BJ (cell line): ENCODE measurements at regions not wholly inside any gene's neighbourhood (a gene's known extent, or its start where the extent isn't known, plus 50 kb on each side); places are given as distances from the start of the nearest gene placed in this dataset.

Experiments used
- CTCF ChIA-PET: fragments of 350-600 bp; formaldehyde crosslinking; extraction: SDS; loops from one replicate; lab custom pipeline; 2021; ENCODE audit warnings: antibody characterized with exemption, inconsistent platforms; lab: Yijun Ruan, JAX
- POLR2A ChIA-PET: fragments of 300-600 bp; sonication (Branson Sonifier 250); formaldehyde crosslinking; extraction: SDS; loops from one replicate; lab custom pipeline; 2021; ENCODE audit warnings: antibody characterized with exemption; lab: Charles Lee
- DNase-seq: peaks from one replicate; pipeline ENCODE4 v3.0.0-alpha.2; 2011; ENCODE audit warnings: low read depth
- H3K27me3 ChIP-seq: 2 replicates; pipeline ENCODE4 v1.6.0; 2011; ENCODE audit warnings: low read length; ENCODE audit not compliant: control insufficient read depth, insufficient read depth
- H3K36me3 ChIP-seq: 2 replicates; pipeline ENCODE4 v1.5.1; 2011; ENCODE audit warnings: low read length; ENCODE audit not compliant: control insufficient read depth, insufficient read depth
- H3K4me3 ChIP-seq: 2 replicates; pipeline ENCODE4 v1.5.1; 2011; ENCODE audit warnings: low read depth, mild to moderate bottlenecking, control low read depth, low read length
- TF ChIP-seq, protein P1 (sequence below): IDR thresholded peaks from 2 replicates; pipeline ENCODE4 v1.5.1; 2011; ENCODE audit warnings: low read depth, mild to moderate bottlenecking, control low read depth, inconsistent platforms, low read length, moderate library complexity; ENCODE audit not compliant: insufficient read depth

- DNase-seq, result no peak
- H3K27me3 ChIP-seq, result no peaks in the 10 kb centered on the region
- ChIA-PET CTCF (interaction anchor here (0.7 to 2.3 kb wide), 5 partner anchors 10 to 198 kb away, joined by 4 to 5 read pairs (median 5); no protein-coding TSS in a partner anchor), POLR2A (no interaction called here)
- TF ChIP-seq, protein P1, sequence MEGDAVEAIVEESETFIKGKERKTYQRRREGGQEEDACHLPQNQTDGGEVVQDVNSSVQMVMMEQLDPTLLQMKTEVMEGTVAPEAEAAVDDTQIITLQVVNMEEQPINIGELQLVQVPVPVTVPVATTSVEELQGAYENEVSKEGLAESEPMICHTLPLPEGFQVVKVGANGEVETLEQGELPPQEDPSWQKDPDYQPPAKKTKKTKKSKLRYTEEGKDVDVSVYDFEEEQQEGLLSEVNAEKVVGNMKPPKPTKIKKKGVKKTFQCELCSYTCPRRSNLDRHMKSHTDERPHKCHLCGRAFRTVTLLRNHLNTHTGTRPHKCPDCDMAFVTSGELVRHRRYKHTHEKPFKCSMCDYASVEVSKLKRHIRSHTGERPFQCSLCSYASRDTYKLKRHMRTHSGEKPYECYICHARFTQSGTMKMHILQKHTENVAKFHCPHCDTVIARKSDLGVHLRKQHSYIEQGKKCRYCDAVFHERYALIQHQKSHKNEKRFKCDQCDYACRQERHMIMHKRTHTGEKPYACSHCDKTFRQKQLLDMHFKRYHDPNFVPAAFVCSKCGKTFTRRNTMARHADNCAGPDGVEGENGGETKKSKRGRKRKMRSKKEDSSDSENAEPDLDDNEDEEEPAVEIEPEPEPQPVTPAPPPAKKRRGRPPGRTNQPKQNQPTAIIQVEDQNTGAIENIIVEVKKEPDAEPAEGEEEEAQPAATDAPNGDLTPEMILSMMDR, result no peak
- H3K4me3 ChIP-seq, result no peak overlapping the region
- H3K36me3 ChIP-seq, result no peaks in the 10 kb centered on the region
Measured at GRCh38 chr20:53880108-53880641, 190.2 kb downstream of the BCAS1 start.

DNA sequence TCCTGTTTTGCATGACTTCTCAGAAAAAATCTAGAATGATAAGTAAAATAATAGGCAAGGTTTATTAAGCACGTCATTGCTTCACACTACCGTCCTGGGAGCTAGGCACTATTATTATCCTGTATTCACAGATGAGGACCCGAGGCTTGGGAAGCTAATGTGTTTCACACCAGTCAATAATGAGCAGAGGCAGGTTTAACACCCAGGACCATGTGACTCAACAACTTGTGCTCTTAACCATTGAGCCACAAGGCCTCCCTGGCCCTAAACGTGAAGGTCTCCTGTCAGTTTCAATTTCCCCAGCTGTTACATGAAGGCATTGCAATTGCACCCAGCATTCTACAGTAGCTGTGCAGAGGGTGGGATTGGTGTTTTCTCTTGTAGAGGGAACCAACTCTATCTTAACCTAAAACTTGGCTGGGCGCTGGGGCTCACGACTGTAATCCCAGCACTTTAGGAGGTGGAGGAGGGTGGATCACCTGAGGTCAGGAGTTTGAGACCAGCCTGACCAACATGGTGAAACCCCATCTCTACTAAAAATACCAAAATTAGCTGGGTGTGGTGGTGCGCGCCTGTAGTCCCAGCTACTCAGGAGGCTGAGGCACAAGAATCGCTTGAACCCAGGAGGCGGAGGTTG, 191.2 kb downstream of the BCAS1 start:
- no peak for DNase-seq
- Histone ChIP-seq H3K36me3 (no peaks in the 10 kb centered on the region), H3K4me3 (no peak overlapping the region), H3K27me3 (no peaks in the 10 kb centered on the region)
- TF ChIP-seq, protein P1, result no peak
- ChIA-PET CTCF (interaction anchor here (1.0 to 2.3 kb wide), 5 partner anchors 9 to 301 kb away, joined by 3 to 5 read pairs (median 4); no protein-coding TSS in a partner anchor), POLR2A (no interaction called here)

DNA sequence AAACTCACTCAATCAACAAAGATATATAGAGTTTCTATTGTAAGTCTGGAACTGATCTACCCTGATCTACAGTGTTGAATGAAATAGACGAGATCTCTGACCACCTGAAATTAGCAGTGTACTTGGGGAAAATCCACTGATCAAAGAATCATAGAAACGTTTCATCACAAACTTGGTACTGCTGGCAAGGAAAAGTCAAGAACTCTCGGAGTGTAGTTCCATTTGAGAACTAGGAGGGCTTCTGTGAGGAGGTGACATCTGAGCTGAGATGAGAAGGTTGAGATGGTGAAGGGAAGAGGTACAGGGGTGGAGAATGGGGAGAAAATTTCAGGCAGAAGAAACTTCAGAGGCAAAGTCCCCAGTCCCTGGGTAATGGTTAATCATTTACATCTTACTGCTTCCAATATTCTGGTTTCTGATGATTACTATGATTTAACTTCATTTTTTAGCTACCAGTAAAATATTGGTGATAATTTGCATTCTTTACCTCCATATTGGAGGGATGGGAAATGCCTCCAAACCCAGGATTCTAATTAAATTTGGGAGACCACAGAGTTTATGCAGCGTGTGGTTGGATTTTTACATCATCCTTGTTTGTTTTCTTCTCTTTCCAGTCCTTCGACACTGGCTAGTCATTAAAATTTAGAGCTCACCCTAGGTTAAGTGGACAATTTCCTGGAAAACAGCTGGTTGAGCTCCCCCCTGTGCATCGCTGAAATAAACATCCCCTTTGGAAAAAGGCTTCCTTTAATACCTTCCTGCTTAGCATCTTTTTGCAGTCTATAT, 191.9 kb downstream of the BCAS1 start:
- ChIA-PET CTCF (interaction anchor here (1.0 to 2.3 kb wide), 5 partner anchors 8 to 300 kb away, joined by 3 to 5 read pairs (median 4); no protein-coding TSS in a partner anchor), POLR2A (no interaction called here)
- TF ChIP-seq, protein P1, result no peak
- Histone ChIP-seq H3K36me3 (no peaks in the 10 kb centered on the region), H3K27me3 (no peaks in the 10 kb centered on the region), H3K4me3 (no peak overlapping the region)
- no peak for DNase-seq

GRCh38 chr20:53876956-53877355, 193.4 kb downstream of the BCAS1 start:
- POLR2A ChIA-PET, result no interaction called here
- Histone ChIP-seq H3K27me3 (no peaks in the 10 kb centered on the region), H3K4me3 (no peak overlapping the region), H3K36me3 (no peaks in the 10 kb centered on the region)
- CTCF ChIA-PET, result no interaction called here
- DNase-seq, result no peak
- TF ChIP-seq, protein P1, result no peak

DNA sequence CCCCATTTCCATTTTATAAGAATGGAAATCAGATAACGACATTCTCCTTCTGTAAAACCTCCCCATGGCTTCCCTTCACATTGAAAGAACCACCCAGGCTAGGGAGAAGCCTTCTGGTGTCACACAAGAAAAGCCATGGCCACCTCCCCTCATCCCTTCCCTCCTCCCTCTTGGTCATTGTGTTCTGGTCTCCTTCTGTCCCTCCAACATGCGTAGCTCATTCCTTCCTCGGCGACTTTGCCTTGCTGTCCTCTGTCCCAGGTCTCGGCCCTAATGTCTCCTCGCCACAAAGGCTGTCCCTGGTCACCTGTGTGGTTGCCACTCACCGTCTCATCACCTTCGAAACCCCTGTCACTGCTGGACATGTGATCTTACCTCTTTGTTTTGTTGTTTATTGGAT, 193.9 kb downstream of the BCAS1 start:
- TF ChIP-seq, protein P1, result no peak
- Histone ChIP-seq H3K4me3 (no peak overlapping the region), H3K36me3 (no peaks in the 10 kb centered on the region), H3K27me3 (no peaks in the 10 kb centered on the region)
- no peak for DNase-seq
- POLR2A ChIA-PET, result no interaction called here
- CTCF ChIA-PET, result no interaction called here
